ENCODE measurements at regions not wholly inside any gene's neighbourhood (a gene's known extent, or its start where the extent isn't known, plus 50 kb on each side); places are given as distances from the start of the nearest gene placed in this dataset.

- TF ChIP-seq TAF1 (IDR thresholded peaks at IDR 0.05; ENCODE audit: borderline replicate concordance, low read depth, low read length) (no peak), POLR2AphosphoS5 (IDR thresholded peaks at IDR 0.05; ENCODE audit: low read depth, low read length) (no peak)
Observed at GRCh38 chr15:93900476-93901400, 330.6 kb upstream of the MCTP2 start.
